HepG2 (cell line): ENCODE measurements at regions not wholly inside any gene's neighbourhood (a gene's known extent, or its start where the extent isn't known, plus 50 kb on each side); places are given as distances from the start of the nearest gene placed in this dataset.

ENCODE experiments used
- ATAC-seq: fragments of 200-7000 bp; cut with Tn5 transposase; 3 replicates; pipeline ENCODE4 v1.9.1; 2020; ENCODE audit warnings: mild to moderate bottlenecking, moderate library complexity
- BruUV-seq: library from RNA; stranded (reverse); fragments of 400-500 nt; replicated peaks from 2 replicates; lab custom pipeline; 2021; lab: Mats Ljungman, UMichigan
- CTCF ChIA-PET: fragments of 300-600 bp; formaldehyde crosslinking; extraction: SDS; loops from one replicate; lab custom pipeline; 2021; ENCODE audit warnings: low total read pairs, inconsistent platforms, low intra/inter-chr PET ratio; lab: Yijun Ruan, JAX
- POLR2A ChIA-PET: fragments of 350-600 bp; sonication (Branson Sonifier 250); formaldehyde crosslinking; loops from one replicate; lab custom pipeline; 2020; ENCODE audit warnings: antibody characterized with exemption, inconsistent platforms; lab: Yijun Ruan, JAX
- DNase-seq: peaks from one replicate; pipeline ENCODE4 v3.0.0-alpha.2; 2015; ENCODE audit warnings: low spot score
- FAIRE-seq: peaks from 3 replicates; lab custom pipeline; 2011; peaks lifted over from hg19 to GRCh38; lab: Jason Lieb, UNC
- H2AFZ ChIP-seq: one replicate; pipeline ENCODE4 v1.6.1; 2011; ENCODE audit warnings: low read length, inconsistent platforms
- H3K27ac ChIP-seq: fragments of 300-600 bp; 3 replicates; pipeline ENCODE4 v1.8.0; 2011; ENCODE audit warnings: mixed run types, mild to moderate bottlenecking, mixed read lengths, low read length, inconsistent platforms; ENCODE audit not compliant: insufficient read depth; ENCODE audit errors: extremely low read length
- H3K27me3 ChIP-seq, 2 experiments: fragments of 200-600 bp in 1 of 2; 2 replicates in 1 of 2; 3 replicates in 1 of 2; pipeline versions ENCODE4 v1.6.0 to v1.8.0; 2011; ENCODE audit warnings: low read length in 2 of 2, mild to moderate bottlenecking in 2 of 2, moderate library complexity in 2 of 2, inconsistent platforms in 1 of 2; ENCODE audit not compliant: insufficient read depth in 2 of 2, control insufficient read depth in 1 of 2
- H3K36me3 ChIP-seq, 2 experiments: fragments of 200-600 bp in 1 of 2; replicated peaks in 1 of 2; 2 replicates in 1 of 2; 3 replicates in 1 of 2; pipeline versions ENCODE4 v1.5.1 to v1.8.0; 2011; ENCODE audit warnings: low read length in 2 of 2, inconsistent platforms in 1 of 2; ENCODE audit not compliant: insufficient read depth in 2 of 2, control insufficient read depth in 1 of 2
- H3K4me1 ChIP-seq: 2 replicates; pipeline ENCODE4 v1.5.1; 2012; ENCODE audit warnings: low read length, inconsistent platforms; ENCODE audit not compliant: insufficient read depth
- H3K4me2 ChIP-seq: 2 replicates; pipeline ENCODE4 v1.6.0; 2011; ENCODE audit warnings: low read depth, low read length, inconsistent platforms
- H3K4me3 ChIP-seq, 3 experiments: fragments of 200-600 bp in 1 of 3; sonication (generic), shearing (Covaris generic) in 1 of 3; replicated peaks in 1 of 3; 2 replicates each; pipeline ENCODE4 v1.5.1; 2011 to 2016; ENCODE audit warnings: low read length in 3 of 3, inconsistent platforms in 2 of 3, low read depth in 2 of 3, mild to moderate bottlenecking in 2 of 3, control low read depth in 1 of 3, mixed read lengths in 1 of 3; ENCODE audit not compliant: insufficient read depth in 1 of 3
- H3K79me2 ChIP-seq: one replicate; pipeline ENCODE4 v1.6.1; 2011; ENCODE audit warnings: low read length, inconsistent platforms; ENCODE audit not compliant: insufficient read depth
- H3K9ac ChIP-seq: 2 replicates; pipeline ENCODE4 v1.6.0; 2011; ENCODE audit warnings: mild to moderate bottlenecking, low read depth, low read length, inconsistent platforms; ENCODE audit not compliant: insufficient read depth
- H3K9me3 ChIP-seq: 2 replicates; pipeline ENCODE4 v1.5.1; 2012; ENCODE audit warnings: mild to moderate bottlenecking, low read length
- H4K20me1 ChIP-seq: 2 replicates; pipeline ENCODE4 v1.6.0; 2011; ENCODE audit warnings: inconsistent platforms, mild to moderate bottlenecking, low read length, moderate library complexity; ENCODE audit not compliant: insufficient read depth
- CENPT ChIP-seq: sonication (generic); formaldehyde crosslinking; IDR thresholded peaks from 2 replicates; pipeline ENCODE4 v1.8.0; 2022; ENCODE audit warnings: low read depth, mild to moderate bottlenecking, moderate library complexity, missing genetic modification reagents
- EZH2 ChIP-seq: conservative IDR thresholded peaks from 2 replicates; pipeline ENCODE4 v1.6.1; 2012; ENCODE audit warnings: mild to moderate bottlenecking, low read depth, low read length, moderate library complexity
- GATA4 ChIP-seq: sonication (generic); IDR thresholded peaks from 2 replicates; pipeline ENCODE4 v1.6.1; 2016; ENCODE audit warnings: antibody characterized with exemption, low read depth, borderline replicate concordance
- NR2F1 ChIP-seq, 2 experiments: fragments of 450-650 bp in 1 of 2; formaldehyde crosslinking in 1 of 2; IDR thresholded peaks; 2 replicates each; pipeline versions ENCODE4 v1.5.0 to v1.6.1; 2016 to 2020; ENCODE audit warnings: mild to moderate bottlenecking in 1 of 2, missing compliant biosample characterization in 1 of 2, missing genetic modification reagents in 1 of 2, moderate library complexity in 1 of 2
- ONECUT2 ChIP-seq: sonication (generic); formaldehyde crosslinking; IDR thresholded peaks from 2 replicates; pipeline ENCODE4 v1.4.0; 2020; ENCODE audit warnings: missing genetic modification reagents
- PLRG1 ChIP-seq: fragments of 450-650 bp; conservative IDR thresholded peaks from 2 replicates; pipeline ENCODE4 v1.6.1; 2016
- ZBTB38 ChIP-seq: sonication (generic); formaldehyde crosslinking; IDR thresholded peaks from 2 replicates; pipeline ENCODE4 v1.5.1; 2020; ENCODE audit warnings: mild to moderate bottlenecking, missing genetic modification reagents
- ZNF546 ChIP-seq: sonication (generic); formaldehyde crosslinking; conservative IDR thresholded peaks from 2 replicates; pipeline ENCODE4 v1.8.1; 2023; ENCODE audit warnings: mild to moderate bottlenecking, missing genetic modification reagents
- ZNF552 ChIP-seq: sonication (generic); formaldehyde crosslinking; IDR thresholded peaks from 2 replicates; pipeline ENCODE4 v1.9.0; 2022; ENCODE audit warnings: missing genetic modification reagents, mild to moderate bottlenecking, borderline replicate concordance
- WGBS: methylation state at CpG from one replicate; pipeline ENCODE4 v1.1.6; 2017; ENCODE audit warnings: low lambda C conversion rate; 5-methylcytosine and 5-hydroxymethylcytosine counted together
- in situ Hi-C: cut with HindIII; loops from 2 replicates; pipeline ENCODE4 v1.10.0; 2017; ENCODE audit warnings: low pct_unique_long_range_greater_than_20kb; ENCODE audit not compliant: extremely low pct_ligation_motif_present
- intact Hi-C: fragments of 100-400 bp; cut with micrococcal nuclease; formaldehyde crosslinking; loops from one replicate; pipeline ENCODE4 v1.10.0; 2022; ENCODE audit not compliant: unreplicated experiment
- TF ChIP-seq, protein P1 (sequence below): IDR thresholded peaks from 2 replicates; pipeline ENCODE4 v1.6.1; 2016; ENCODE audit warnings: low read depth
- TF ChIP-seq, protein P2 (sequence below): sonication (generic); formaldehyde crosslinking; IDR thresholded peaks from 2 replicates; pipeline ENCODE4 v1.5.0; 2020; ENCODE audit warnings: missing genetic modification reagents
- TF ChIP-seq, protein P3 (sequence below): sonication (generic); formaldehyde crosslinking; IDR thresholded peaks from 2 replicates; pipeline ENCODE4 v1.9.0; 2021; ENCODE audit warnings: mild to moderate bottlenecking, missing genetic modification reagents
- TF ChIP-seq, protein P4 (sequence below): sonication (generic); formaldehyde crosslinking; conservative IDR thresholded peaks from 2 replicates; pipeline ENCODE4 v1.4.0; 2020; ENCODE audit warnings: missing genetic modification reagents
- TF ChIP-seq, protein P5 (sequence below): sonication (generic); formaldehyde crosslinking; IDR thresholded peaks from 2 replicates; pipeline ENCODE4 v1.5.0; 2020; ENCODE audit warnings: missing genetic modification reagents

DNA sequence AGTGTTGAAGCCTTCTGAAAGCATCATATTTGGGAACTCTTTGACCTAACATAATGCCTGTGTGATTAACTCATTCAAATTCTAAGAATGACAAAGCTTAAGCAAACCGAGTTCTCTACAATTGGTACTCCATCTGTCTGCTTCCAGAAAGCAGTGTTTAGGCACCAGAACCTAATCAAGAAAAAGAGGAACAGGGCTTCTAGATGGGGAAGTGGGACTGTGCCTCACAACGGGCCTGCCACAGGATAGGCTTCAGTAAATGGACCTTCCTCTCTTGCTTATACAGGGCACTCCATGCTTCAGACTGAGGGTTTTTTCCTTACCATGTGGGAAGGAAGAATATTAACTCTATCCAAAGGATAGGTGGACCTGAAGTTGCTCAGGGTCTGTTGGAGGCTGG is 808.1 kb downstream of the XPNPEP1 start:
- ChIA-PET CTCF (no interaction called here), POLR2A (no interaction called here)
- WGBS, result 13% methylated on average over 2 of the region's 2 CpGs
- BruUV-seq, result no TSS peak
- Histone ChIP-seq H3K79me2 (no peaks in the 10 kb centered on the region), H3K9ac (no peak overlapping the region), H3K4me3 (no peak overlapping the region), H3K27ac (no peak overlapping the region), H3K4me1 (no peaks in the 10 kb centered on the region), H2AFZ (no peak overlapping the region), H3K9me3 (peaks cover 62% of the 10 kb centered on the region), H3K27me3 (no peaks in the 10 kb centered on the region), H4K20me1 (no peaks in the 10 kb centered on the region), H3K4me2 (no peak overlapping the region), H3K36me3 (no peaks in the 10 kb centered on the region)
- in situ Hi-C loops, result no loop called here
- DNase-seq, result no peak
- no peak for FAIRE-seq
- intact Hi-C loops, result no loop called here
- ATAC-seq, result no peak
- TF ChIP-seq, protein P1, sequence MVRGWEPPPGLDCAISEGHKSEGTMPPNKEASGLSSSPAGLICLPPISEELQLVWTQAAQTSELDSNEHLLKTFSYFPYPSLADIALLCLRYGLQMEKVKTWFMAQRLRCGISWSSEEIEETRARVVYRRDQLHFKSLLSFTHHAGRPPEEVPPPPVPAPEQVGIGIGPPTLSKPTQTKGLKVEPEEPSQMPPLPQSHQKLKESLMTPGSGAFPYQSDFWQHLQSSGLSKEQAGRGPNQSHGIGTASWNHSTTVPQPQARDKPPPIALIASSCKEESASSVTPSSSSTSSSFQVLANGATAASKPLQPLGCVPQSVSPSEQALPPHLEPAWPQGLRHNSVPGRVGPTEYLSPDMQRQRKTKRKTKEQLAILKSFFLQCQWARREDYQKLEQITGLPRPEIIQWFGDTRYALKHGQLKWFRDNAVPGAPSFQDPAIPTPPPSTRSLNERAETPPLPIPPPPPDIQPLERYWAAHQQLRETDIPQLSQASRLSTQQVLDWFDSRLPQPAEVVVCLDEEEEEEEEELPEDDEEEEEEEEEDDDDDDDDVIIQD (CRISPR knock-in tag), result no peak
- TF ChIP-seq NR2F1 (CRISPR knock-in tag; IDR thresholded peaks at IDR 0.05) (no peak), GATA4 (no peak), ZBTB38 (CRISPR knock-in tag) (no peak), CENPT (CRISPR knock-in tag) (no peak), ZNF546 (CRISPR knock-in tag) (no peak), PLRG1 (no peak), ZNF552 (no peak), ONECUT2 (CRISPR knock-in tag) (no peak), EZH2 (no peak)
- TF ChIP-seq, protein P2, sequence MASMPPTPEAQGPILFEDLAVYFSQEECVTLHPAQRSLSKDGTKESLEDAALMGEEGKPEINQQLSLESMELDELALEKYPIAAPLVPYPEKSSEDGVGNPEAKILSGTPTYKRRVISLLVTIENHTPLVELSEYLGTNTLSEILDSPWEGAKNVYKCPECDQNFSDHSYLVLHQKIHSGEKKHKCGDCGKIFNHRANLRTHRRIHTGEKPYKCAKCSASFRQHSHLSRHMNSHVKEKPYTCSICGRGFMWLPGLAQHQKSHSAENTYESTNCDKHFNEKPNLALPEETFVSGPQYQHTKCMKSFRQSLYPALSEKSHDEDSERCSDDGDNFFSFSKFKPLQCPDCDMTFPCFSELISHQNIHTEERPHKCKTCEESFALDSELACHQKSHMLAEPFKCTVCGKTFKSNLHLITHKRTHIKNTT (CRISPR knock-in tag), result no peak
- TF ChIP-seq, protein P3, sequence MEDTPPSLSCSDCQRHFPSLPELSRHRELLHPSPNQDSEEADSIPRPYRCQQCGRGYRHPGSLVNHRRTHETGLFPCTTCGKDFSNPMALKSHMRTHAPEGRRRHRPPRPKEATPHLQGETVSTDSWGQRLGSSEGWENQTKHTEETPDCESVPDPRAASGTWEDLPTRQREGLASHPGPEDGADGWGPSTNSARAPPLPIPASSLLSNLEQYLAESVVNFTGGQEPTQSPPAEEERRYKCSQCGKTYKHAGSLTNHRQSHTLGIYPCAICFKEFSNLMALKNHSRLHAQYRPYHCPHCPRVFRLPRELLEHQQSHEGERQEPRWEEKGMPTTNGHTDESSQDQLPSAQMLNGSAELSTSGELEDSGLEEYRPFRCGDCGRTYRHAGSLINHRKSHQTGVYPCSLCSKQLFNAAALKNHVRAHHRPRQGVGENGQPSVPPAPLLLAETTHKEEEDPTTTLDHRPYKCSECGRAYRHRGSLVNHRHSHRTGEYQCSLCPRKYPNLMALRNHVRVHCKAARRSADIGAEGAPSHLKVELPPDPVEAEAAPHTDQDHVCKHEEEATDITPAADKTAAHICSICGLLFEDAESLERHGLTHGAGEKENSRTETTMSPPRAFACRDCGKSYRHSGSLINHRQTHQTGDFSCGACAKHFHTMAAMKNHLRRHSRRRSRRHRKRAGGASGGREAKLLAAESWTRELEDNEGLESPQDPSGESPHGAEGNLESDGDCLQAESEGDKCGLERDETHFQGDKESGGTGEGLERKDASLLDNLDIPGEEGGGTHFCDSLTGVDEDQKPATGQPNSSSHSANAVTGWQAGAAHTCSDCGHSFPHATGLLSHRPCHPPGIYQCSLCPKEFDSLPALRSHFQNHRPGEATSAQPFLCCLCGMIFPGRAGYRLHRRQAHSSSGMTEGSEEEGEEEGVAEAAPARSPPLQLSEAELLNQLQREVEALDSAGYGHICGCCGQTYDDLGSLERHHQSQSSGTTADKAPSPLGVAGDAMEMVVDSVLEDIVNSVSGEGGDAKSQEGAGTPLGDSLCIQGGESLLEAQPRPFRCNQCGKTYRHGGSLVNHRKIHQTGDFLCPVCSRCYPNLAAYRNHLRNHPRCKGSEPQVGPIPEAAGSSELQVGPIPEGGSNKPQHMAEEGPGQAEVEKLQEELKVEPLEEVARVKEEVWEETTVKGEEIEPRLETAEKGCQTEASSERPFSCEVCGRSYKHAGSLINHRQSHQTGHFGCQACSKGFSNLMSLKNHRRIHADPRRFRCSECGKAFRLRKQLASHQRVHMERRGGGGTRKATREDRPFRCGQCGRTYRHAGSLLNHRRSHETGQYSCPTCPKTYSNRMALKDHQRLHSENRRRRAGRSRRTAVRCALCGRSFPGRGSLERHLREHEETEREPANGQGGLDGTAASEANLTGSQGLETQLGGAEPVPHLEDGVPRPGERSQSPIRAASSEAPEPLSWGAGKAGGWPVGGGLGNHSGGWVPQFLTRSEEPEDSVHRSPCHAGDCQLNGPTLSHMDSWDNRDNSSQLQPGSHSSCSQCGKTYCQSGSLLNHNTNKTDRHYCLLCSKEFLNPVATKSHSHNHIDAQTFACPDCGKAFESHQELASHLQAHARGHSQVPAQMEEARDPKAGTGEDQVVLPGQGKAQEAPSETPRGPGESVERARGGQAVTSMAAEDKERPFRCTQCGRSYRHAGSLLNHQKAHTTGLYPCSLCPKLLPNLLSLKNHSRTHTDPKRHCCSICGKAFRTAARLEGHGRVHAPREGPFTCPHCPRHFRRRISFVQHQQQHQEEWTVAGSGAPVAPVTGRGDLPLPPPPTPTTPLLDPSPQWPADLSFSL (CRISPR knock-in tag), result no peak
- TF ChIP-seq, protein P4, sequence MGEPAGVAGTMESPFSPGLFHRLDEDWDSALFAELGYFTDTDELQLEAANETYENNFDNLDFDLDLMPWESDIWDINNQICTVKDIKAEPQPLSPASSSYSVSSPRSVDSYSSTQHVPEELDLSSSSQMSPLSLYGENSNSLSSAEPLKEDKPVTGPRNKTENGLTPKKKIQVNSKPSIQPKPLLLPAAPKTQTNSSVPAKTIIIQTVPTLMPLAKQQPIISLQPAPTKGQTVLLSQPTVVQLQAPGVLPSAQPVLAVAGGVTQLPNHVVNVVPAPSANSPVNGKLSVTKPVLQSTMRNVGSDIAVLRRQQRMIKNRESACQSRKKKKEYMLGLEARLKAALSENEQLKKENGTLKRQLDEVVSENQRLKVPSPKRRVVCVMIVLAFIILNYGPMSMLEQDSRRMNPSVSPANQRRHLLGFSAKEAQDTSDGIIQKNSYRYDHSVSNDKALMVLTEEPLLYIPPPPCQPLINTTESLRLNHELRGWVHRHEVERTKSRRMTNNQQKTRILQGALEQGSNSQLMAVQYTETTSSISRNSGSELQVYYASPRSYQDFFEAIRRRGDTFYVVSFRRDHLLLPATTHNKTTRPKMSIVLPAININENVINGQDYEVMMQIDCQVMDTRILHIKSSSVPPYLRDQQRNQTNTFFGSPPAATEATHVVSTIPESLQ (CRISPR knock-in tag), result no peak
- TF ChIP-seq, protein P5, sequence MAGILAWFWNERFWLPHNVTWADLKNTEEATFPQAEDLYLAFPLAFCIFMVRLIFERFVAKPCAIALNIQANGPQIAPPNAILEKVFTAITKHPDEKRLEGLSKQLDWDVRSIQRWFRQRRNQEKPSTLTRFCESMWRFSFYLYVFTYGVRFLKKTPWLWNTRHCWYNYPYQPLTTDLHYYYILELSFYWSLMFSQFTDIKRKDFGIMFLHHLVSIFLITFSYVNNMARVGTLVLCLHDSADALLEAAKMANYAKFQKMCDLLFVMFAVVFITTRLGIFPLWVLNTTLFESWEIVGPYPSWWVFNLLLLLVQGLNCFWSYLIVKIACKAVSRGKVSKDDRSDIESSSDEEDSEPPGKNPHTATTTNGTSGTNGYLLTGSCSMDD (CRISPR knock-in tag), result no peak
